ENCODE measurements at regions not wholly inside any gene's neighbourhood (a gene's known extent, or its start where the extent isn't known, plus 50 kb on each side); places are given as distances from the start of the nearest gene placed in this dataset.

- Histone ChIP-seq H3K23ac (ENCODE audit: low read length) (no peak overlapping the region), H4K5ac (ENCODE audit: low read length) (no peak overlapping the region), H4K8ac (ENCODE audit: low read depth, low read length) (no peak overlapping the region), H3K4ac (ENCODE audit: low read depth, low read length) (no peak overlapping the region), H3K18ac (ENCODE audit: low read length) (no peak overlapping the region), H2BK15ac (replicated peaks; ENCODE audit: low read depth) (no peak overlapping the region), H3K27ac (ENCODE audit: low read depth, low read length) (no peak overlapping the region), H3K4me2 (ENCODE audit: low read length) (no peak overlapping the region), H2AK5ac (ENCODE audit: low read length) (no peak overlapping the region), H2BK5ac (ENCODE audit: low read length) (no peak overlapping the region), H3K79me2 (ENCODE audit: control insufficient read depth, insufficient read depth, low read length) (no peaks in the 10 kb centered on the region), H3K27me3 (ENCODE audit: insufficient read depth, low read length, poor library complexity) (no peaks in the 10 kb centered on the region), H2BK120ac (ENCODE audit: low read depth, low read length) (no peak overlapping the region), H3K56ac (ENCODE audit: low read length) (no peak overlapping the region), H3K79me1 (ENCODE audit: low read length) (no peaks in the 10 kb centered on the region), H3K4me1 (ENCODE audit: control insufficient read depth, low read depth, low read length) (no peaks in the 10 kb centered on the region), H3K36me3 (ENCODE audit: control insufficient read depth, insufficient read depth, low read length) (no peaks in the 10 kb centered on the region), H3K4me3 (ENCODE audit: low read length) (no peak overlapping the region), H3K9ac (ENCODE audit: low read length) (no peak overlapping the region)
- no peak for DNase-seq
Measured at GRCh38 chr10:63012623-63013022, 120.5 kb upstream of the NRBF2 start.

GRCh38 chr10:63010203-63010602, 122.9 kb upstream of the NRBF2 start:
- DNase-seq, result peak; percentile 10
- no peak overlapping the region for H3K4ac ChIP-seq (ENCODE audit: low read depth, low read length)
- H3K4me1 ChIP-seq (ENCODE audit: control insufficient read depth, low read depth, low read length), result no peaks in the 10 kb centered on the region
- no peaks in the 10 kb centered on the region for H3K27me3 ChIP-seq (ENCODE audit: insufficient read depth, low read length, poor library complexity)
- no peak overlapping the region for H3K9ac ChIP-seq (ENCODE audit: low read length)
- no peaks in the 10 kb centered on the region for H3K79me2 ChIP-seq (ENCODE audit: control insufficient read depth, insufficient read depth, low read length)
- no peak overlapping the region for H2BK5ac ChIP-seq (ENCODE audit: low read length)
- H3K27ac ChIP-seq (ENCODE audit: low read depth, low read length), result no peak overlapping the region
- no CpG with 5 or more reads among the region's 1 CpG for WGBS (ENCODE audit: extremely low coverage, insufficient coverage, low lambda C conversion rate)
- no peak overlapping the region for H3K4me3 ChIP-seq (ENCODE audit: low read length)
- H2BK120ac ChIP-seq (ENCODE audit: low read depth, low read length), result no peak overlapping the region
- H2AK5ac ChIP-seq (ENCODE audit: low read length), result no peak overlapping the region
- no peak overlapping the region for H3K4me2 ChIP-seq (ENCODE audit: low read length)
- no peak overlapping the region for H4K8ac ChIP-seq (ENCODE audit: low read depth, low read length)
- no peak overlapping the region for H4K5ac ChIP-seq (ENCODE audit: low read length)
- no peaks in the 10 kb centered on the region for H3K79me1 ChIP-seq (ENCODE audit: low read length)
- H3K56ac ChIP-seq (ENCODE audit: low read length), result no peak overlapping the region
- H2BK15ac ChIP-seq (replicated peaks; ENCODE audit: low read depth), result no peak overlapping the region
- H3K23ac ChIP-seq (ENCODE audit: low read length), result no peak overlapping the region
- no peak overlapping the region for H3K18ac ChIP-seq (ENCODE audit: low read length)
- H3K36me3 ChIP-seq (ENCODE audit: control insufficient read depth, insufficient read depth, low read length), result no peaks in the 10 kb centered on the region

GRCh38 chr10:63008491-63008890, 124.6 kb upstream of the NRBF2 start:
- Histone ChIP-seq H3K79me1 (ENCODE audit: low read length) (no peaks in the 10 kb centered on the region), H3K27me3 (ENCODE audit: insufficient read depth, low read length, poor library complexity) (no peaks in the 10 kb centered on the region)

GRCh38 chr10:63007112-63007511, 126.0 kb upstream of the NRBF2 start:
- Histone ChIP-seq H3K27me3 (ENCODE audit: insufficient read depth, low read length, poor library complexity) (no peaks in the 10 kb centered on the region), H3K9ac (ENCODE audit: low read length) (no peak overlapping the region), H4K8ac (ENCODE audit: low read depth, low read length) (no peak overlapping the region), H3K79me2 (ENCODE audit: control insufficient read depth, insufficient read depth, low read length) (no peaks in the 10 kb centered on the region), H3K23ac (ENCODE audit: low read length) (no peak overlapping the region), H2BK120ac (ENCODE audit: low read depth, low read length) (no peak overlapping the region), H3K27ac (ENCODE audit: low read depth, low read length) (no peak overlapping the region), H3K4me2 (ENCODE audit: low read length) (no peak overlapping the region), H2BK5ac (ENCODE audit: low read length) (no peak overlapping the region), H3K18ac (ENCODE audit: low read length) (no peak overlapping the region), H3K79me1 (ENCODE audit: low read length) (no peaks in the 10 kb centered on the region), H2AK5ac (ENCODE audit: low read length) (no peak overlapping the region), H3K4me1 (ENCODE audit: control insufficient read depth, low read depth, low read length) (no peaks in the 10 kb centered on the region), H2BK15ac (replicated peaks; ENCODE audit: low read depth) (no peak overlapping the region), H4K5ac (ENCODE audit: low read length) (no peak overlapping the region), H3K36me3 (ENCODE audit: control insufficient read depth, insufficient read depth, low read length) (no peaks in the 10 kb centered on the region), H3K4ac (ENCODE audit: low read depth, low read length) (no peak overlapping the region), H3K4me3 (ENCODE audit: low read length) (no peak overlapping the region), H3K56ac (ENCODE audit: low read length) (no peak overlapping the region)
- WGBS (ENCODE audit: extremely low coverage, insufficient coverage, low lambda C conversion rate), result no CpG with 5 or more reads among the region's 9 CpGs
- DNase-seq, result no peak

More at GRCh38 chr10:63008491-63008890, 124.6 kb upstream of the NRBF2 start:
- Histone ChIP-seq H2AK5ac (ENCODE audit: low read length) (no peak overlapping the region), H3K4ac (ENCODE audit: low read depth, low read length) (no peak overlapping the region), H3K27ac (ENCODE audit: low read depth, low read length) (no peak overlapping the region), H3K4me1 (ENCODE audit: control insufficient read depth, low read depth, low read length) (no peaks in the 10 kb centered on the region), H4K8ac (ENCODE audit: low read depth, low read length) (no peak overlapping the region), H3K23ac (ENCODE audit: low read length) (no peak overlapping the region), H3K18ac (ENCODE audit: low read length) (no peak overlapping the region), H2BK15ac (replicated peaks; ENCODE audit: low read depth) (no peak overlapping the region), H3K36me3 (ENCODE audit: control insufficient read depth, insufficient read depth, low read length) (no peaks in the 10 kb centered on the region), H3K9ac (ENCODE audit: low read length) (no peak overlapping the region), H4K5ac (ENCODE audit: low read length) (no peak overlapping the region), H3K4me2 (ENCODE audit: low read length) (no peak overlapping the region), H3K79me2 (ENCODE audit: control insufficient read depth, insufficient read depth, low read length) (no peaks in the 10 kb centered on the region), H3K56ac (ENCODE audit: low read length) (no peak overlapping the region), H2BK5ac (ENCODE audit: low read length) (no peak overlapping the region), H3K4me3 (ENCODE audit: low read length) (no peak overlapping the region), H2BK120ac (ENCODE audit: low read depth, low read length) (no peak overlapping the region)
- DNase-seq, result no peak

GRCh38 chr10:63005246-63005645, 127.9 kb upstream of the NRBF2 start:
- Histone ChIP-seq H3K79me1 (ENCODE audit: low read length) (no peaks in the 10 kb centered on the region), H4K8ac (ENCODE audit: low read depth, low read length) (no peak overlapping the region), H3K9ac (ENCODE audit: low read length) (no peak overlapping the region), H2BK15ac (replicated peaks; ENCODE audit: low read depth) (no peak overlapping the region), H2BK5ac (ENCODE audit: low read length) (no peak overlapping the region), H4K5ac (ENCODE audit: low read length) (no peak overlapping the region), H3K27ac (ENCODE audit: low read depth, low read length) (no peak overlapping the region), H3K79me2 (ENCODE audit: control insufficient read depth, insufficient read depth, low read length) (no peaks in the 10 kb centered on the region), H3K56ac (ENCODE audit: low read length) (no peak overlapping the region), H3K27me3 (ENCODE audit: insufficient read depth, low read length, poor library complexity) (no peaks in the 10 kb centered on the region), H3K4me2 (ENCODE audit: low read length) (no peak overlapping the region), H3K36me3 (ENCODE audit: control insufficient read depth, insufficient read depth, low read length) (no peaks in the 10 kb centered on the region), H2AK5ac (ENCODE audit: low read length) (no peak overlapping the region), H3K18ac (ENCODE audit: low read length) (no peak overlapping the region), H3K4ac (ENCODE audit: low read depth, low read length) (no peak overlapping the region), H3K4me3 (ENCODE audit: low read length) (no peak overlapping the region), H2BK120ac (ENCODE audit: low read depth, low read length) (no peak overlapping the region), H3K4me1 (ENCODE audit: control insufficient read depth, low read depth, low read length) (no peaks in the 10 kb centered on the region), H3K23ac (ENCODE audit: low read length) (no peak overlapping the region)
- no CpG with 5 or more reads among the region's 3 CpGs for WGBS (ENCODE audit: extremely low coverage, insufficient coverage, low lambda C conversion rate)
- DNase-seq, result no peak

- Histone ChIP-seq H2AK5ac (ENCODE audit: low read length) (no peak overlapping the region), H3K4me2 (ENCODE audit: low read length) (no peak overlapping the region), H2BK15ac (replicated peaks; ENCODE audit: low read depth) (no peak overlapping the region), H3K4me1 (ENCODE audit: control insufficient read depth, low read depth, low read length) (no peaks in the 10 kb centered on the region), H3K36me3 (ENCODE audit: control insufficient read depth, insufficient read depth, low read length) (no peaks in the 10 kb centered on the region), H3K18ac (ENCODE audit: low read length) (no peak overlapping the region), H4K5ac (ENCODE audit: low read length) (no peak overlapping the region), H3K27me3 (ENCODE audit: insufficient read depth, low read length, poor library complexity) (no peaks in the 10 kb centered on the region), H2BK120ac (ENCODE audit: low read depth, low read length) (no peak overlapping the region), H3K9ac (ENCODE audit: low read length) (no peak overlapping the region), H3K27ac (ENCODE audit: low read depth, low read length) (no peak overlapping the region), H3K56ac (ENCODE audit: low read length) (no peak overlapping the region), H3K23ac (ENCODE audit: low read length) (no peak overlapping the region), H3K79me1 (ENCODE audit: low read length) (no peaks in the 10 kb centered on the region), H4K8ac (ENCODE audit: low read depth, low read length) (no peak overlapping the region), H3K79me2 (ENCODE audit: control insufficient read depth, insufficient read depth, low read length) (no peaks in the 10 kb centered on the region), H3K4ac (ENCODE audit: low read depth, low read length) (no peak overlapping the region), H3K4me3 (ENCODE audit: low read length) (no peak overlapping the region), H2BK5ac (ENCODE audit: low read length) (no peak overlapping the region)
- DNase-seq, result peak; percentile 21
- whole genome bisulfite sequencing (ENCODE audit: extremely low coverage, insufficient coverage, low lambda C conversion rate), result no CpG with 5 or more reads among the region's 5 CpGs
Measured at GRCh38 chr10:63003816-63004453, 129.2 kb upstream of the NRBF2 start.
